IMR-90 (cell line): ENCODE measurements at regions not wholly inside any gene's neighbourhood (a gene's known extent, or its start where the extent isn't known, plus 50 kb on each side); places are given as distances from the start of the nearest gene placed in this dataset.

Experiments used
- ATAC-seq: fragments of 200-7000 bp; cut with Tn5 transposase; 2 replicates; pipeline ENCODE4 v1.9.1; 2020; ENCODE audit warnings: low read depth, mild to moderate bottlenecking, moderate library complexity
- BruUV-seq: library from RNA; stranded (reverse); fragments of 400-500 nt; replicated peaks from 2 replicates; lab custom pipeline; 2021; lab: Mats Ljungman, UMichigan
- CTCF ChIA-PET: fragments of 300-600 bp; formaldehyde crosslinking; extraction: SDS; loops from one replicate; lab custom pipeline; 2021; ENCODE audit warnings: antibody characterized with exemption; lab: Yijun Ruan, JAX
- POLR2A ChIA-PET: fragments of 300-600 bp; sonication (Branson Sonifier 250); formaldehyde crosslinking; loops from one replicate; lab custom pipeline; 2022; ENCODE audit warnings: antibody characterized with exemption; ENCODE audit not compliant: unreplicated experiment; lab: Charles Lee
- DNase-seq: peaks from one replicate; pipeline ENCODE4 v3.0.0; 2013
- H2AFZ ChIP-seq: replicated peaks from 2 replicates; pipeline ENCODE3; 2013; ENCODE audit warnings: low read length, mild to moderate bottlenecking; ENCODE audit not compliant: poor library complexity
- H2AK5ac ChIP-seq: 2 replicates; pipeline ENCODE4 v1.6.1; 2013; ENCODE audit warnings: low read depth, low read length, inconsistent platforms
- H2AK9ac ChIP-seq: replicated peaks from 2 replicates; pipeline ENCODE3; 2013; ENCODE audit warnings: mild to moderate bottlenecking, low read depth, low read length, moderate library complexity; ENCODE audit not compliant: poor library complexity
- H2BK120ac ChIP-seq: 2 replicates; pipeline ENCODE4 v1.6.1; 2013; ENCODE audit warnings: low read depth, low read length, inconsistent platforms
- H2BK15ac ChIP-seq: 3 replicates; pipeline ENCODE4 v1.6.1; 2013; ENCODE audit warnings: low read depth, low read length, inconsistent platforms
- H2BK20ac ChIP-seq: 2 replicates; pipeline ENCODE4 v1.6.1; 2013; ENCODE audit warnings: low read depth, mild to moderate bottlenecking, inconsistent platforms, low read length, moderate library complexity
- H2BK5ac ChIP-seq: 2 replicates; pipeline ENCODE4 v1.6.1; 2013; ENCODE audit warnings: mild to moderate bottlenecking, low read depth, low read length, inconsistent platforms; ENCODE audit not compliant: poor library complexity, severe bottlenecking
- H3K14ac ChIP-seq: replicated peaks from 2 replicates; pipeline ENCODE4 v1.6.1; 2013; ENCODE audit warnings: low read depth, low read length, inconsistent platforms
- H3K18ac ChIP-seq: 2 replicates; pipeline ENCODE4 v1.6.1; 2013; ENCODE audit warnings: low read depth, low read length, control low read depth
- H3K23ac ChIP-seq: 2 replicates; pipeline ENCODE4 v1.6.1; 2013; ENCODE audit warnings: low read depth, low read length, inconsistent platforms
- H3K27ac ChIP-seq: 2 replicates; pipeline ENCODE4 v1.5.1; 2013; ENCODE audit warnings: mild to moderate bottlenecking, control low read depth, low read length; ENCODE audit not compliant: insufficient read depth
- H3K27me3 ChIP-seq: 2 replicates; pipeline ENCODE4 v1.6.1; 2013; ENCODE audit warnings: low read length; ENCODE audit not compliant: control insufficient read depth, insufficient read depth
- H3K36me3 ChIP-seq: 2 replicates; pipeline ENCODE4 v1.6.1; 2013; ENCODE audit warnings: low read length, mixed read lengths; ENCODE audit not compliant: control insufficient read depth, insufficient read depth
- H3K4ac ChIP-seq: 2 replicates; pipeline ENCODE4 v1.6.1; 2013; ENCODE audit warnings: low read depth, low read length, inconsistent platforms
- H3K4me1 ChIP-seq: 2 replicates; pipeline ENCODE4 v1.6.1; 2013; ENCODE audit warnings: low read length, mixed read lengths; ENCODE audit not compliant: control insufficient read depth, insufficient read depth
- H3K4me2 ChIP-seq: 2 replicates; pipeline ENCODE4 v1.6.1; 2013; ENCODE audit warnings: low read depth, mild to moderate bottlenecking, control low read depth, low read length, moderate library complexity
- H3K4me3 ChIP-seq: 2 replicates; pipeline ENCODE4 v1.5.1; 2013; ENCODE audit warnings: low read depth, mild to moderate bottlenecking, control low read depth, low read length, moderate library complexity; ENCODE audit not compliant: insufficient read depth
- H3K56ac ChIP-seq: 2 replicates; pipeline ENCODE4 v1.6.1; 2013; ENCODE audit warnings: low read length, inconsistent platforms; ENCODE audit not compliant: insufficient read depth; ENCODE audit errors: extremely low read depth
- H3K79me1 ChIP-seq, 2 experiments: 2 replicates each; pipeline ENCODE4 v1.6.1; 2013; ENCODE audit warnings: low read length in 2 of 2, inconsistent platforms in 1 of 2, low read depth in 1 of 2
- H3K9ac ChIP-seq: 2 replicates; pipeline ENCODE4 v1.6.1; 2013; ENCODE audit warnings: low read depth, low read length, control low read depth
- H3K9me1 ChIP-seq: 2 replicates; pipeline ENCODE4 v1.6.1; 2013; ENCODE audit warnings: low read length, inconsistent platforms; ENCODE audit not compliant: insufficient read depth
- H3K9me3 ChIP-seq: 2 replicates; pipeline ENCODE4 v1.6.1; 2013; ENCODE audit warnings: low read length; ENCODE audit not compliant: control insufficient read depth, insufficient read depth
- H4K20me1 ChIP-seq: 2 replicates; pipeline ENCODE4 v1.6.1; 2013; ENCODE audit warnings: low read length, inconsistent platforms; ENCODE audit not compliant: insufficient read depth
- H4K5ac ChIP-seq: 2 replicates; pipeline ENCODE4 v1.6.1; 2013; ENCODE audit warnings: mild to moderate bottlenecking, low read depth, low read length, control low read depth
- H4K8ac ChIP-seq, 2 experiments: 2 replicates each; pipeline ENCODE4 v1.6.1; 2013; ENCODE audit warnings: low read depth in 2 of 2, low read length in 2 of 2, control low read depth in 1 of 2, inconsistent platforms in 1 of 2
- H4K91ac ChIP-seq: 2 replicates; pipeline ENCODE4 v1.6.1; 2013; ENCODE audit warnings: low read depth, low read length, inconsistent platforms; ENCODE audit not compliant: insufficient read depth
- MAFK ChIP-seq: IDR thresholded peaks from 2 replicates; pipeline ENCODE4 v1.6.1; 2012; ENCODE audit warnings: low read depth, low read length, improper control_type of control experiment
- NFE2L2 ChIP-seq: fragments of 150-350 bp; IDR thresholded peaks from 2 replicates; pipeline ENCODE4 v1.6.1; 2016; ENCODE audit warnings: low read depth, mild to moderate bottlenecking, low read length
- SMC3 ChIP-seq: fragments of 150-350 bp; IDR thresholded peaks from 2 replicates; pipeline ENCODE4 v1.6.1; 2016; ENCODE audit warnings: low read depth, mild to moderate bottlenecking, antibody characterized with exemption, low read length, moderate library complexity
- WGBS, 2 experiments: methylation state at CpG; one replicate each; pipeline versions ENCODE4 v1.1.5 to v1.1.7; 2013; ENCODE audit warnings: missing lambda C conversion rate in 2 of 2; ENCODE audit not compliant: insufficient read length in 1 of 2; ENCODE audit errors: extremely low coverage in 2 of 2; 5-methylcytosine and 5-hydroxymethylcytosine counted together
- dilution Hi-C: fragments of 300-500 bp; cut with HindIII; formaldehyde crosslinking; loops from one replicate; pipeline ENCODE4 v1.14.3; 2018; ENCODE audit warnings: low sequenced_read_pairs; ENCODE audit not compliant: unreplicated experiment
- in situ Hi-C: fragments of 300-500 bp; cut with MboI; formaldehyde crosslinking; loops from 3 replicates; pipeline ENCODE4 v1.14.3; 2019; ENCODE audit warnings: low sequenced_read_pairs, inconsistent platforms, mixed read lengths
- intact Hi-C: fragments of 100-400 bp; cut with micrococcal nuclease; formaldehyde crosslinking; loops from 2 replicates; pipeline ENCODE4 v1.10.0; 2022

DNA sequence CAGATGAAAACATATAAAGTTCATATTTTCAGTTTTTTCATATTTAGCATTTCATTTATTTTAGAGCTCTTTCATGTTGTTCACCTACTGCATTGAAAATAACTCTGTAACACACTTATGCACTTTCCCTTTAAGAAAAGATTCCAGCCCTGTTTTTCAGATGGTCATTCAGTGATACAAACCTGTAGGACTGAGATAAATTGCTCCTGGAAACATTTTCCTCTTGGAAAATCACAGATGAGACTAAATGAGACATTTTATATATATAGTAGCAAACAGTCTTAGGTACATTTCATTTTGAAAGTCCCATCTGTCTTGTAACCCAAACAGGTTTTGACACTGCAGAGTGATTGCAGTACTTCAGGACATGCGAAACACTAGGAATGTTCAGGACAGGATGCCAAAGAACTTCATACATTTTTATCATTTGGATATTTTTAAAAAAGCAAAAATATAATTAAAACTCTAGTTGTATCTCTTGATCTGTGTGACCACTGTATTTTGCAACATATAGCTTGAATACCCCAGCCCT lies 412.4 kb downstream of the MTX2 start:
- Histone ChIP-seq H2BK15ac (no peak overlapping the region), H3K23ac (no peak overlapping the region), H2AK5ac (no peak overlapping the region), H2BK120ac (no peak overlapping the region), H2AFZ (no peak overlapping the region), H3K27ac (no peak overlapping the region), H4K5ac (no peak overlapping the region), H4K20me1 (no peaks in the 10 kb centered on the region), H2BK20ac (no peak overlapping the region), H3K9me3 (no peaks in the 10 kb centered on the region), H3K36me3 (no peaks in the 10 kb centered on the region), H3K4me3 (no peak overlapping the region), H3K9ac (no peak overlapping the region), H3K4me1 (no peaks in the 10 kb centered on the region), H3K27me3 (no peaks in the 10 kb centered on the region), H4K91ac (no peak overlapping the region), H3K4me2 (no peak overlapping the region), H4K8ac (no peak overlapping the region), H3K14ac (no peak overlapping the region), H3K56ac (no peak overlapping the region), H2AK9ac (no peak overlapping the region), H2BK5ac (no peak overlapping the region), H3K18ac (no peak overlapping the region), H3K79me1 (no peaks in the 10 kb centered on the region), H3K4ac (no peak overlapping the region), H3K9me1 (no peaks in the 10 kb centered on the region)
- intact Hi-C loops = no loop called here
- WGBS, 2 experiments = no CpG with 5 or more reads among the region's 1 CpG
- in situ Hi-C loops = no loop called here
- no TSS peak for BruUV-seq
- DNase-seq (no peak), ATAC-seq (no peak)
- TF ChIP-seq MAFK (no peak), SMC3 (no peak), NFE2L2 (no peak)
- POLR2A ChIA-PET = no interaction called here
- CTCF ChIA-PET = interaction anchor here (1.2 to 1.5 kb wide), 3 partner anchors 8 to 555 kb away, joined by 3 to 4 read pairs (median 3); no protein-coding TSS in a partner anchor
- dilution Hi-C loops = no loop called here
